Limb (tissue), 2 donors: ENCODE measurements at regions not wholly inside any gene's neighbourhood (a gene's known extent, or its start where the extent isn't known, plus 50 kb on each side); places are given as distances from the start of the nearest gene placed in this dataset.
"Not testable (repeated sequence)": the region's sequence is repeated elsewhere in the genome, so short reads cannot be mapped to it uniquely, and the experiment has no call there.

Experiments used
- DNase-seq, 2 donors: peaks; one replicate each; pipeline ENCODE4 v3.0.0-alpha.2; 2016; ENCODE audit errors: extremely low spot score in 2 of 2

GRCh38 chr2:143875295-143876233 lies 644.4 kb downstream of the ZEB2 start:
- DNase-seq, result no peak

DNA sequence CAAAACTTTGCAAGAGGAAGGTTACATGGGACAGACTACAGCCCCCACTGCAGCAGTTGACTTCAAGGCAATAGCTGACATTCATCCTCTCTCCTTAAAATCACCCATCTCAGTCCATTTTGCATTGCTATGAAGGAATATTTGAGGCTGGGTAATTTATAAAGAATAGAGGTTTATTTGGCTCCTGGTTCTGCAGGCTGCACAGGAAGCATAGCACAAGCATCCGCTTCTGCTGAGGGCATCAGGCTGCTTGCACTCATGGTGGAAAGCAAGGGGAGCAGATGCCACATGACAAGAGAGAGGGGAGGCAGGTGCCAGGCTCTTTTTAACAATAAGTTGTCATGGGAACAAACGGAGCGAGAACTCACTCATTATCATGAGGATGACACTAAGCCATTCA lies 646.0 kb downstream of the ZEB2 start:
- no peak for DNase-seq

- no peak for DNase-seq
Observed at GRCh38 chr2:143870696-143871095, 649.2 kb downstream of the ZEB2 start.

GRCh38 chr2:143856978-143857377 lies 662.9 kb downstream of the ZEB2 start:
- DNase-seq, result no peak

DNA sequence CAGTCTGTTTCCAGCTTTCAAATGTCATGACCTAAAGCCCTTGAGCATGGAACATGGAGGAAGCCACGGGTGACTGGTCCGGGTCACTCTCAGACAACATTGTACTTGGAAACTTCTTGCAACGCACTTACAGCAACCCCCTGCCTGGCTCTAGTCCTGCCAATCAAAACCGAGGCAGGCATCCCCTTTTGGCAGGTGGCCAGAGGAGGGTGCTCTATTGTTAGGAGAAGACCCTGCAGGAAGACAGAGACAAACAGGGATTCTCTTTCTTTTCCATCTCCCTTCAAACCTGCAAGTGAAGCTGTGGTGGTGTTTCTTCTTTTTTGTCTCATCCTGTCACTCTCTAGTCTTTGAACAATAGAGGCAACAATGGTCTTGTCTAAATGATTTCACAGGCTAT lies 667.2 kb downstream of the ZEB2 start:
- DNase-seq, result no peak

DNA sequence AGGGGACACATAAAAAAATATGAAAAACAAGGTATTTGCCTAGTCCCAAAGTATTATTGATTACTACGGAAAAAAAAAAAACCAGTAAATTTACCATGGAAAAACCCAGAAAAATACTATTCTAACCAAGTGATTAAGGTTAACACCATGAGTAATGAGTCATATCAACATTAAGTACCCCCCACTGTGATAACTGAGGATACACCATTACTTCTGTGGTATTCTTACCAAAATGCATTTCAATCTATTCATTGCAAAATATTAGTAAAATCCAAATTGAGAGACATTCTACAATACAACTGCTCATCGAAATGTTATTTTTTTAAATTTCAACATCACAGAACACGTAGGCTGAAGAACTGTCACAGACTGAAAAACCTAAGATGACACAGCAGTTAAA lies 669.8 kb downstream of the ZEB2 start:
- DNase-seq, result no peak

- no peak for DNase-seq
Observed at GRCh38 chr2:143847257-143847656, 672.7 kb downstream of the ZEB2 start.

- no peak for DNase-seq
Observed at GRCh38 chr2:143844986-143845385, 674.9 kb downstream of the ZEB2 start.

- DNase-seq, result no peak
Observed at GRCh38 chr2:143843686-143844085, 676.2 kb downstream of the ZEB2 start.

DNA sequence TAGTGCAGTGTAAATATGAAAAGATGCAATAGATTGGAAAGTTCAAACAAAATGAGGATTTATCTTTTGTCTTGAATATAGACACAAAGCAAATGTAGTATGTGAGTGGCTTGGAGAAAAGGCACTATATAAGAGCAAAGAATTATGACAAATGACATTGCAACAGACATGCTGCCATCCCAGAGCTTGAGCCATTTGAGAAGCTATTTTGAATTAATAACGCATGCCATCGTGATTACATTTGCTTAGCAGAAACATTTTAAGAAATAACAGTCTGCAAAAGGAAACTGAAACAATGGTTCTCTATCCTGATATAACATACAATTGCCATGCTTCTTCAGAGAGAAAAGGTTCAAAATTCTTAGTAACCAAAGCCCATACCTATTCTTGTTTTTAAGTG lies 677.1 kb downstream of the ZEB2 start:
- no peak for DNase-seq

GRCh38 chr2:143841935-143842334 lies 678.0 kb downstream of the ZEB2 start:
- DNase-seq, result no peak

- no peak for DNase-seq
Observed at GRCh38 chr2:143840601-143841000, 679.3 kb downstream of the ZEB2 start.

DNA sequence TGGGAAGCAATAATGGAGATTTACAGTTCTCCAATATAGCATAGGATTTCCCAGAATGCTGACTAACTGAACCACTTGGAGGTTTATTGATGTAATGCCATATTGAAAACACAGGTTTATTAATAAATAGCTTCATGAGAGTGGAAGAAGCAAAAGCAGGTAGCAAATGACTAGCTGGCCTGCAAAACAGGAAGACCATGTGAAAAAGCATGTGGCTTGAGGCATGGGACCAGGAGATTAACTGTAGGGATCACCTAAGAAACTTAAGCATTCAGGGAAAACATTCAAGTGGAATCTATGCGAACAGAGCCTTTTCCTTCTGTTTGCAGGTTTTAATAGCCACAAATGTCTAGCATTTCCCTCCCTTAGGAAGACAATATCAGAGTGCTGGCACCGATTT lies 679.7 kb downstream of the ZEB2 start:
- DNase-seq, result no peak

- DNase-seq, result no peak
Observed at GRCh38 chr2:143839456-143839855, 680.5 kb downstream of the ZEB2 start.

- DNase-seq, result not testable (repeated sequence)
Observed at GRCh38 chr2:143837055-143837454, 682.9 kb downstream of the ZEB2 start.

DNA sequence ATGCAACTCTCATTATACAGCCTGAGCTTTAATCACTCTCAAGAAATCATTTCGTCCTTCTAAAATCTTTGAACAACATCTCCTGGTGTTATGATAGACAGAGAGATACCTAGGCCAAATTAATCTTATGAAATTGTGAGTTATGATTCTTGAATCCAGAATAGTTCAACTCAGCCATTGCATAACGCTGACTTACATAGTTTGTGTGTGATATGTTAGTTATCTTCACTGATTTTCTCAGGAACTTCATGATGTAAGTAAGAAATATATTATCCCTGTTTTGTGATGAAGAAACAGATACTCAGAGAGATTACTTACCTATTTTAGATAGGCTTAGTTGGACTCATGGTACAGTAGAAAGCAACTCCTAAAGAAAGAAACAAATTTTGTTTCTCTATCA lies 684.4 kb downstream of the ZEB2 start:
- no peak for DNase-seq

DNA sequence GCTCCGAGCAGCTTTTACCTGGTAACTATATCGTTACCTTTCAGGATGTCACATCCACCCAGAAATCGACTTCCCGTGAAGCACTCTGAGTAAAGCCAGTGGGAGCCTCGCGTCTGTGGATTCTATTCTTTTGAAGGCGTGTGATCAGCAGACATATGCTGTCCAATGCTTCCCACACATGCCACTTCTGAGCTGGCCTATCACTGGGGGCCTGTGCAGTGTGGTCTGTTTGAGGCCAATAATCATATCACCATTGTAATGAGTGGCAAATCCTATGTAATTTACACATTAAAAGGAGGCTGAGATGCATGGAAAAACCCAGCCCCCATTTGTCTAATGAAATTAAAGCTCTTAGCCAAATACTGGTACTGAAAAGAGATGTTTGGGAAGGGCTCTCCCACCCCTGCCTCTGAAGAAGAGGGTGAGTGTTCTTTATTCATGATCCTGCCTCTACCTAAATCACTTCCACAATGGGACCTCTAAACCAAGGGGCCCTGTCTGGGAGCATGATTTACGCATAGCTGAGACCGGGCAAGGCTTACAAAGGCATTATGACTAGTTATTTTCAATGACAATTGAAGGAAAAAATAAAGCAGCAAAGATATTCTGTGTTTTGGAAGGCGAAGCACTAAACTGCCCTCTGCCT lies 686.8 kb downstream of the ZEB2 start:
- DNase-seq, result no peak

DNA sequence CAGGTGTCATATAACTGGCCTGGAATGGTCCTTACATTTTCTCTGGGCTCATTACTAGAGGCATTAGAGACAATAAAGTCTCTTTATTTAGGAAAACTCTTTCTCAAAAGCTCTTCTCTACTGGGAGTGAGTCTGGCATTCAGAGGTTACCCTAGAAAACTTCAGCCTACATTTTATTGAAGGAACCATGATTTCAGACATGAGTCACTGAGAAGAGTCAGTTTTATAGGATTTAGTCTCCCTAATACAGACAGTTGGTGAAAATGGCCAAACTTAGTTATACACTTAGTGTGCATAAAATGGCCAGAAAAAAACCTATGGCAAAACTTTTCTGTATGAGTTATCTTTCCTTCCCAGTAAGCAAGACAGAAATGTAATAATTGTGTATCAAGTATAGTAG lies 689.4 kb downstream of the ZEB2 start:
- no peak for DNase-seq

- no peak for DNase-seq
Observed at GRCh38 chr2:143828763-143829537, 691.0 kb downstream of the ZEB2 start.

DNA sequence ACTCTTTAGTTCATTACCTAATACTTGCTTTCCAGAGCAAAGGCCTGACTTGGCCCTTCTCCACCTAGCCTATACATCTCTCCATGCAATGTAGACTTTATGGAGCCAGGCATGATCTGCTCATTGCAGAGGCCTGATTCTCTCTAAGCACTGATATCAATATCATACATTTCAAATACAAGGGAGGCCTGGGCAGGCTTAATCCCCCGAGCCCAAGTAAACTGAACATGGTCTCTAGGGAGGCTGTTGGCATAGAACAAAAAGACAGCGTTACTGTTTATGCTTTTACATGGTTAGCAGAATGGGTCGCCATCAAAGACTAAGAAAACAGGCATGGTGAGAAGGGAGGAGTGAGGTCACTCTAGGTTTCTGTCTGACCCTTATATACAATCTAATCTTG lies 695.1 kb downstream of the ZEB2 start:
- no peak for DNase-seq

DNA sequence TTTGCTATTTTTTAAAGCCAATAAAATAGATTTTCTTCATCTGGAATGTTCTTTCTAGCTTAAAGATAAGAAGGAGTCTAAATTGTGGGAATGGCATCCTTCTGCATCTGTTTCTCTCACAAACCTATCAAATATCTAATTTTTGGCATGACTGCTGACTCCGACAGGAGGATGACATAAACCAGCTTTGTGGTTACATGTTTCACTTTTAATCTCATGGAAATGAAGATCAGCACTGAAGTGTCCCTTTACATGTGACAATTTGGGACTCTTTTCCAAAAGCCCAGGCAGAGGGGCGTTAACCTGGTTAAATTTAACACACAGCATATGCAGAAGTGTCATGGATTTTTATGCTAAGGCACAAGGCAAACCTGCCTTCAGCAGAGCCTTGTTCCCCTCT lies 694.7 kb downstream of the ARHGAP15 start:
- peak in 1 of 2 donors; percentile 58 for DNase-seq

DNA sequence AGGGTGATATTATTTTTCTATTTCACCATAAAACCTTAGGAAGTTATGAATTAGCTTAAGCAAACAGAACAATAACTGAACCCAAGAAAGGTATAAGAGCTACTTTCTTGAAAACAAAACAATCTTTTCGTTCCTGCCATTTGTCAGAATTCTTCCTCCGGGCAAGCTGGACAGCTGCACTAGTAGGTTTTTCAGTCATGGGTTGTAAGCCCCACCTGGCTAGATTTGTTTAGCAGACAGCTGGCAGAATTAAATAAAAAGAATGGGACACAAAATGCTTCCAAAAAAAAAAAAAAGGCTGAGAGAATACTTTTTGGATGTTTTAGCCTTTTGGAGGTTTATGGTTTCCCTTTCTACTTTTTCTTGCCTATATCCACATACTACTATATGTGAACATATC lies 694.1 kb downstream of the ARHGAP15 start:
- DNase-seq, result peak in 1 of 2 donors; percentile 69
